PC-9 (cell line): ENCODE measurements at regions not wholly inside any gene's neighbourhood (a gene's known extent, or its start where the extent isn't known, plus 50 kb on each side); places are given as distances from the start of the nearest gene placed in this dataset.

Experiments
- BruUV-seq: library from RNA; stranded (reverse); fragments of 400-500 nt; replicated peaks from 2 replicates; lab custom pipeline; 2021; lab: Mats Ljungman, UMichigan
- CTCF ChIA-PET: fragments of 300-600 bp; sonication (Branson Sonifier 250); formaldehyde crosslinking; loops from one replicate; lab custom pipeline; 2022; ENCODE audit warnings: antibody characterized with exemption; lab: Charles Lee
- POLR2A ChIA-PET: fragments of 300-600 bp; sonication (Branson Sonifier 250); formaldehyde crosslinking; loops from one replicate; lab custom pipeline; 2022; ENCODE audit warnings: antibody characterized with exemption; ENCODE audit not compliant: unreplicated experiment; lab: Charles Lee
- DNase-seq, 2 experiments: peaks; one replicate each; pipeline versions ENCODE4 v3.0.0 to v3.0.0-alpha.2; 2015 to 2022; ENCODE audit warnings: mixed read lengths in 1 of 2
- H2AFZ ChIP-seq: fragments of 200-600 bp; sonication (generic); 2 replicates; pipeline ENCODE4 v1.8.1; 2017; ENCODE audit warnings: antibody characterized with exemption
- H3F3A ChIP-seq: fragments of 200-600 bp; sonication (generic); 2 replicates; pipeline ENCODE4 v1.8.1; 2017; ENCODE audit warnings: antibody characterized with exemption, mild to moderate bottlenecking, low read depth; ENCODE audit not compliant: insufficient read depth
- H3K27ac ChIP-seq: fragments of 200-600 bp; sonication (generic); 2 replicates; pipeline ENCODE4 v1.6.1; 2016; ENCODE audit warnings: mixed run types
- H3K27me3 ChIP-seq: fragments of 200-600 bp; sonication (generic); 2 replicates; pipeline ENCODE4 v1.6.1; 2016; ENCODE audit warnings: low read depth, mixed run types; ENCODE audit not compliant: insufficient read depth
- H3K36me3 ChIP-seq: fragments of 200-600 bp; sonication (generic); 2 replicates; pipeline ENCODE4 v1.6.1; 2016; ENCODE audit warnings: low read depth, mixed run types
- H3K4me1 ChIP-seq: fragments of 200-600 bp; sonication (generic); replicated peaks from 2 replicates; pipeline ENCODE4 v1.6.1; 2016; ENCODE audit warnings: mixed run types; ENCODE audit not compliant: insufficient read depth
- H3K4me2 ChIP-seq: fragments of 200-600 bp; sonication (generic); 2 replicates; pipeline ENCODE4 v1.6.1; 2017; ENCODE audit warnings: mixed run types
- H3K4me3 ChIP-seq: fragments of 200-600 bp; sonication (generic); 2 replicates; pipeline ENCODE4 v1.6.1; 2016; ENCODE audit warnings: mixed run types
- H3K79me2 ChIP-seq: fragments of 200-600 bp; sonication (generic); 2 replicates; pipeline ENCODE4 v1.6.1; 2017; ENCODE audit warnings: low read depth, mixed run types
- H3K9me2 ChIP-seq: fragments of 200-600 bp; sonication (generic); 2 replicates; pipeline ENCODE4 v1.8.1; 2017; ENCODE audit warnings: mild to moderate bottlenecking; ENCODE audit not compliant: insufficient read depth
- H3K9me3 ChIP-seq: fragments of 200-600 bp; sonication (generic); 2 replicates; pipeline ENCODE4 v1.8.1; 2016; ENCODE audit warnings: low read depth; ENCODE audit not compliant: insufficient read depth
- H4K20me1 ChIP-seq: fragments of 200-600 bp; sonication (generic); 2 replicates; pipeline ENCODE4 v1.8.1; 2017; ENCODE audit not compliant: insufficient read depth
- EZH2 ChIP-seq: fragments of 200-600 bp; sonication (generic); IDR thresholded peaks from 2 replicates; pipeline ENCODE4 v1.8.0; 2017; ENCODE audit warnings: antibody characterized with exemption, low read depth
- intact Hi-C: fragments of 100-400 bp; cut with micrococcal nuclease; formaldehyde crosslinking; loops from one replicate; pipeline ENCODE4 v1.10.0; 2022; ENCODE audit not compliant: unreplicated experiment
- TF ChIP-seq, protein P1 (sequence below): fragments of 200-600 bp; sonication (generic); conservative IDR thresholded peaks from 2 replicates; pipeline ENCODE4 v1.6.1; 2017; ENCODE audit warnings: mixed run types, antibody characterized with exemption, mild to moderate bottlenecking, moderate library complexity

DNA sequence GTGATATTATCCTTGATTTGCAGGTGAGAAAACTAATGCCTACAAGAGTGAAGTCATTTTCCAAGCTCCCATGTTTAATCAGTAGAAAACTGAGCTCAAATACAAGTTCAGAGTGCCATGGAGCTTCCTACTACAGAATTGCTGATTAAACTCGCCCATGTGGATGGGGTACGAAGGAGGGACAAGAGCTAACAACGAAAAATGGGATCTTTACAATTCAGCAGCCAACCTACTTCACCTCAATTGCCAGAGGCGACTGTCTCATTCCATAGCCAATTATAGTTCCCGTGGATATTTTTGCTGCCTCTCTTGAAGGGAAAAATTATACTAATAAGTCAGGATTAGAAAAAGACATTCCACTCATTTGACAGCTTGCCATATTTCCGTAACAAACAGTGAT is 1155.1 kb downstream of the OLFM4 start:
- no peaks in the 10 kb centered on the region for H3F3A ChIP-seq
- TF ChIP-seq, protein P1, sequence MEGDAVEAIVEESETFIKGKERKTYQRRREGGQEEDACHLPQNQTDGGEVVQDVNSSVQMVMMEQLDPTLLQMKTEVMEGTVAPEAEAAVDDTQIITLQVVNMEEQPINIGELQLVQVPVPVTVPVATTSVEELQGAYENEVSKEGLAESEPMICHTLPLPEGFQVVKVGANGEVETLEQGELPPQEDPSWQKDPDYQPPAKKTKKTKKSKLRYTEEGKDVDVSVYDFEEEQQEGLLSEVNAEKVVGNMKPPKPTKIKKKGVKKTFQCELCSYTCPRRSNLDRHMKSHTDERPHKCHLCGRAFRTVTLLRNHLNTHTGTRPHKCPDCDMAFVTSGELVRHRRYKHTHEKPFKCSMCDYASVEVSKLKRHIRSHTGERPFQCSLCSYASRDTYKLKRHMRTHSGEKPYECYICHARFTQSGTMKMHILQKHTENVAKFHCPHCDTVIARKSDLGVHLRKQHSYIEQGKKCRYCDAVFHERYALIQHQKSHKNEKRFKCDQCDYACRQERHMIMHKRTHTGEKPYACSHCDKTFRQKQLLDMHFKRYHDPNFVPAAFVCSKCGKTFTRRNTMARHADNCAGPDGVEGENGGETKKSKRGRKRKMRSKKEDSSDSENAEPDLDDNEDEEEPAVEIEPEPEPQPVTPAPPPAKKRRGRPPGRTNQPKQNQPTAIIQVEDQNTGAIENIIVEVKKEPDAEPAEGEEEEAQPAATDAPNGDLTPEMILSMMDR, result no peak
- no peak overlapping the region for H3K4me3 ChIP-seq
- ChIA-PET POLR2A (no interaction called here), CTCF (no interaction called here)
- no peaks in the 10 kb centered on the region for H3K79me2 ChIP-seq
- intact Hi-C loops, result loop anchor here (2.0 kb wide), 1 partner anchor 1061 kb away; no protein-coding TSS in a partner anchor
- BruUV-seq, result no TSS peak
- H3K27me3 ChIP-seq, result no peaks in the 10 kb centered on the region
- 0 out of 2 replicates have a peak, but pooled peaks cover 5% of the 10 kb centered on the region for H3K4me1 ChIP-seq
- no peaks in the 10 kb centered on the region for H3K9me3 ChIP-seq
- H3K36me3 ChIP-seq, result no peaks in the 10 kb centered on the region
- H3K9me2 ChIP-seq, result no peaks in the 10 kb centered on the region
- no peak overlapping the region for H2AFZ ChIP-seq
- H4K20me1 ChIP-seq, result no peaks in the 10 kb centered on the region
- no peak for DNase-seq
- H3K4me2 ChIP-seq, result no peak overlapping the region
- no peak overlapping the region for H3K27ac ChIP-seq

DNA sequence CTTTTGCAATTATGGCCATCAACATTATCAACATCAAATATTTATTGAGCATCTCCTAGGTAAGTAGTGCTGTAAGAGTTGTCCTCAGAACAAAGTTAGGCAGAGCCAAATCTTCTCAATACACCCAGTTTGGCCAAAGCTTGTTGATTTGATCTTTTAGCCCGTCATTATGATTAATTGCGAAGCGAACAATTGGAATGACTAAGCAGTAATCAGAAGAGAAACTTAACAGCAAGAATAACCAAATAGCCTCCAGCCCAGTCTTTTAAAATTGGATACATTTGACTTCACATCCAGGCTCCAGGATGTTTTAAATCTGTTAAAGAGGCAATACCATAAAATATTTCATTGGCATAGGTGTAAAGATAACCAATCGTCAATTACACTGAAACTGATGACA is 1156.0 kb downstream of the OLFM4 start:
- no peak for DNase-seq
- TF ChIP-seq, protein P1, result no peak
- no peak for TF ChIP-seq EZH2
- Histone ChIP-seq H3K36me3 (no peaks in the 10 kb centered on the region), H3K9me2 (no peaks in the 10 kb centered on the region), H3K27me3 (no peaks in the 10 kb centered on the region), H3K9me3 (no peaks in the 10 kb centered on the region), H3K4me1 (peaks cover 10% of the 10 kb centered on the region; the same call in 1 of the 2 replicates), H2AFZ (no peak overlapping the region), H3K4me2 (no peak overlapping the region), H3F3A (no peaks in the 10 kb centered on the region), H3K27ac (no peak overlapping the region), H3K4me3 (no peak overlapping the region), H3K79me2 (no peaks in the 10 kb centered on the region), H4K20me1 (no peaks in the 10 kb centered on the region)
- ChIA-PET POLR2A (no interaction called here), CTCF (no interaction called here)
- BruUV-seq, result no TSS peak
- intact Hi-C loops, result loop anchor here (2.0 kb wide), 1 partner anchor 1060 kb away; no protein-coding TSS in a partner anchor

DNA sequence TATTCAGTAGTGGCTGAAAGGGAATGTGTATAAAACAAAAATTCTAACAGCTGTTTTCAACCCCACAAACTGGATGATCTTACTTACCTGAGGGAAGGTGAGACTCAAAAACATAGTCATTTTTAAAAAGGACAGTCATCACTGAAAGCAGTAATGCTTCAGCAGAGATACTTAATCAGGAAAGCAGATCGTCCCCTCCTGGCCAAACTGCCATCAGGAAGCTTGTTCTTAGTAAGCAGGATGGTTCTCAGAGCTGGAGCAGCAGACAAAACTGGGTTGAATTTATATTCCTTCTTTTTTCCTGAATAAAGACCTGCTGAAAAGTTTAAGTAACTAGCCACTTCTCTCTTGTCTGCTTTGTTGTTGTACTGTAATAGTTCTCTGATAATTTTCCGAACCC is 1156.5 kb downstream of the OLFM4 start:
- intact Hi-C loops, result loop anchor here (2.0 to 5.0 kb wide), 2 partner anchors 352 to 1060 kb away; no protein-coding TSS in a partner anchor
- no peak for TF ChIP-seq EZH2
- TF ChIP-seq, protein P1, result no peak
- H3K9me3 ChIP-seq, result no peaks in the 10 kb centered on the region
- CTCF ChIA-PET, result no interaction called here
- H3K4me1 ChIP-seq, result peaks cover 10% of the 10 kb centered on the region; the same call in 1 of the 2 replicates
- POLR2A ChIA-PET, result no interaction called here
- no peak overlapping the region for H3K4me2 ChIP-seq
- H3F3A ChIP-seq, result no peaks in the 10 kb centered on the region
- no peak overlapping the region for H3K27ac ChIP-seq
- no peak overlapping the region; the same call in 1 of the 2 replicates for H2AFZ ChIP-seq
- no TSS peak for BruUV-seq
- H3K36me3 ChIP-seq, result no peaks in the 10 kb centered on the region
- no peak overlapping the region for H3K4me3 ChIP-seq
- H3K27me3 ChIP-seq, result no peaks in the 10 kb centered on the region
- DNase-seq, result no peak
- no peaks in the 10 kb centered on the region for H3K79me2 ChIP-seq
- no peaks in the 10 kb centered on the region for H4K20me1 ChIP-seq
- no peaks in the 10 kb centered on the region for H3K9me2 ChIP-seq
